K562 (cell line): ENCODE measurements at regions not wholly inside any gene's neighbourhood (a gene's known extent, or its start where the extent isn't known, plus 50 kb on each side); places are given as distances from the start of the nearest gene placed in this dataset.

Experiments
- EP300 ChIP-seq: IDR thresholded peaks from 2 replicates; pipeline ENCODE4 v1.6.1; 2012; ENCODE audit warnings: low read length, improper control_type of control experiment
- FOXM1 ChIP-seq, 2 experiments: fragments of 450-650 bp in 1 of 2; sonication (generic) in 1 of 2; formaldehyde crosslinking in 1 of 2; IDR thresholded peaks; 2 replicates each; pipeline versions ENCODE4 v1.6.1 to v1.9.0; 2017 to 2022; ENCODE audit warnings: low read depth in 2 of 2, mild to moderate bottlenecking in 2 of 2, missing genetic modification reagents in 1 of 2, moderate library complexity in 1 of 2
- NCOA1 ChIP-seq: fragments of 450-650 bp; IDR thresholded peaks from 2 replicates; pipeline ENCODE4 v1.6.1; 2016; ENCODE audit warnings: low read depth
- PHF20 ChIP-seq: fragments of 450-650 bp; IDR thresholded peaks from 2 replicates; pipeline ENCODE4 v1.6.1; 2018; ENCODE audit not compliant: partially characterized antibody
- ZNF436 ChIP-seq: fragments of 250-450, 450-650 bp; sonication (Bioruptor Pico); formaldehyde crosslinking; IDR thresholded peaks from 2 replicates; pipeline ENCODE4 v1.7.0; 2020; ENCODE audit warnings: mild to moderate bottlenecking
- TF ChIP-seq, protein P1 (sequence below): fragments of 150-350 bp; IDR thresholded peaks from 2 replicates; pipeline ENCODE4 v1.6.1; 2014; ENCODE audit warnings: low read depth, mild to moderate bottlenecking, low read length, borderline replicate concordance
- TF ChIP-seq, protein P2 (sequence below), 3 experiments: IDR thresholded peaks in 2 of 3; conservative IDR thresholded peaks in 1 of 3; 2 replicates each; pipeline ENCODE4 v1.5.1; 2011 to 2012; ENCODE audit warnings: low read length in 3 of 3, mild to moderate bottlenecking in 3 of 3, control low read depth in 2 of 3, improper control_type of control experiment in 1 of 3, inconsistent platforms in 1 of 3, low read depth in 1 of 3, mixed read lengths in 1 of 3, moderate library complexity in 1 of 3; ENCODE audit not compliant: insufficient read depth in 2 of 3
- TF ChIP-seq, protein P3 (sequence below), 2 experiments: fragments of 450-650 bp; IDR thresholded peaks; 2 replicates each; pipeline ENCODE4 v1.6.1; 2016; ENCODE audit warnings: mild to moderate bottlenecking in 2 of 2, borderline replicate concordance in 1 of 2, low read depth in 1 of 2, moderate library complexity in 1 of 2

DNA sequence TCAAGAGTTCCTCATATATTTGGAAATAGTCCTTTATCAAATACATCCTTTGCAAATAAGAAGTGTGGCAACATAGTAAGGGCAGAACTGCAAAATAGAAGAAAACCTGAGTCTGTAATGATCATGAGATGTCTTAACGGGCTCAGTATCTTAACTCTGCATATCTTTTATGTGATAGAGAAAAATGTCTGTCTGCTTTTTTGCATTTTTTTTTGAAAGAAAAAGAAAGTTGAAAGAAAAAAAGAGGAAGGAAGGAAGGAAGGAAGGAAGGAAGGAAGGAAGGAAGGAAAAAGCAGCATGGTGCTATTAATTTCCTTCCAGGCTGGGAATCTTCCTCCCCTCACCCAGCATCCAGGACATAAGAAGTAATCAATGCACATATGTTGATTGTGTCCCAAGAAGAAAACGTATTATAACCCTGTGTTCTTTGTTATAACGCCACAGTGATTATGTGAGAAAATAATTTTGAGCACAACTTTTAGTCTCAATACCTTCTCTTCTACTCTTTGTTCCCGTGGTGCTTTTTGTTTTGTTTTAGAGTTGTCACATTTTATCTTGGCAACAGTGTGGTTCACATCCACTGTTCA is 58.7 kb upstream of the PCSK2 start:
- TF ChIP-seq, protein P1, sequence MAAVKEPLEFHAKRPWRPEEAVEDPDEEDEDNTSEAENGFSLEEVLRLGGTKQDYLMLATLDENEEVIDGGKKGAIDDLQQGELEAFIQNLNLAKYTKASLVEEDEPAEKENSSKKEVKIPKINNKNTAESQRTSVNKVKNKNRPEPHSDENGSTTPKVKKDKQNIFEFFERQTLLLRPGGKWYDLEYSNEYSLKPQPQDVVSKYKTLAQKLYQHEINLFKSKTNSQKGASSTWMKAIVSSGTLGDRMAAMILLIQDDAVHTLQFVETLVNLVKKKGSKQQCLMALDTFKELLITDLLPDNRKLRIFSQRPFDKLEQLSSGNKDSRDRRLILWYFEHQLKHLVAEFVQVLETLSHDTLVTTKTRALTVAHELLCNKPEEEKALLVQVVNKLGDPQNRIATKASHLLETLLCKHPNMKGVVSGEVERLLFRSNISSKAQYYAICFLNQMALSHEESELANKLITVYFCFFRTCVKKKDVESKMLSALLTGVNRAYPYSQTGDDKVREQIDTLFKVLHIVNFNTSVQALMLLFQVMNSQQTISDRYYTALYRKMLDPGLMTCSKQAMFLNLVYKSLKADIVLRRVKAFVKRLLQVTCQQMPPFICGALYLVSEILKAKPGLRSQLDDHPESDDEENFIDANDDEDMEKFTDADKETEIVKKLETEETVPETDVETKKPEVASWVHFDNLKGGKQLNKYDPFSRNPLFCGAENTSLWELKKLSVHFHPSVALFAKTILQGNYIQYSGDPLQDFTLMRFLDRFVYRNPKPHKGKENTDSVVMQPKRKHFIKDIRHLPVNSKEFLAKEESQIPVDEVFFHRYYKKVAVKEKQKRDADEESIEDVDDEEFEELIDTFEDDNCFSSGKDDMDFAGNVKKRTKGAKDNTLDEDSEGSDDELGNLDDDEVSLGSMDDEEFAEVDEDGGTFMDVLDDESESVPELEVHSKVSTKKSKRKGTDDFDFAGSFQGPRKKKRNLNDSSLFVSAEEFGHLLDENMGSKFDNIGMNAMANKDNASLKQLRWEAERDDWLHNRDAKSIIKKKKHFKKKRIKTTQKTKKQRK, result no peak
- TF ChIP-seq PHF20, result no peak
- no peak for TF ChIP-seq NCOA1
- TF ChIP-seq, protein P2, sequence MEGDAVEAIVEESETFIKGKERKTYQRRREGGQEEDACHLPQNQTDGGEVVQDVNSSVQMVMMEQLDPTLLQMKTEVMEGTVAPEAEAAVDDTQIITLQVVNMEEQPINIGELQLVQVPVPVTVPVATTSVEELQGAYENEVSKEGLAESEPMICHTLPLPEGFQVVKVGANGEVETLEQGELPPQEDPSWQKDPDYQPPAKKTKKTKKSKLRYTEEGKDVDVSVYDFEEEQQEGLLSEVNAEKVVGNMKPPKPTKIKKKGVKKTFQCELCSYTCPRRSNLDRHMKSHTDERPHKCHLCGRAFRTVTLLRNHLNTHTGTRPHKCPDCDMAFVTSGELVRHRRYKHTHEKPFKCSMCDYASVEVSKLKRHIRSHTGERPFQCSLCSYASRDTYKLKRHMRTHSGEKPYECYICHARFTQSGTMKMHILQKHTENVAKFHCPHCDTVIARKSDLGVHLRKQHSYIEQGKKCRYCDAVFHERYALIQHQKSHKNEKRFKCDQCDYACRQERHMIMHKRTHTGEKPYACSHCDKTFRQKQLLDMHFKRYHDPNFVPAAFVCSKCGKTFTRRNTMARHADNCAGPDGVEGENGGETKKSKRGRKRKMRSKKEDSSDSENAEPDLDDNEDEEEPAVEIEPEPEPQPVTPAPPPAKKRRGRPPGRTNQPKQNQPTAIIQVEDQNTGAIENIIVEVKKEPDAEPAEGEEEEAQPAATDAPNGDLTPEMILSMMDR (IDR thresholded peaks at IDR 0.05 in 2 of 3, conservative IDR thresholded peaks at IDR 0.05 in 1 of 3; ENCODE audit: insufficient read depth in 2 of 3, low read depth in 1 of 3, low read length in 3 of 3), result no peak
- no peak for TF ChIP-seq EP300
- no peak for TF ChIP-seq FOXM1 (IDR thresholded peaks at IDR 0.05; ENCODE audit: low read depth)
- no peak for TF ChIP-seq FOXM1 (CRISPR knock-in tag; IDR thresholded peaks at IDR 0.05; ENCODE audit: low read depth)
- no peak for TF ChIP-seq ZNF436 (CRISPR knock-in tag)
- TF ChIP-seq, protein P3, sequence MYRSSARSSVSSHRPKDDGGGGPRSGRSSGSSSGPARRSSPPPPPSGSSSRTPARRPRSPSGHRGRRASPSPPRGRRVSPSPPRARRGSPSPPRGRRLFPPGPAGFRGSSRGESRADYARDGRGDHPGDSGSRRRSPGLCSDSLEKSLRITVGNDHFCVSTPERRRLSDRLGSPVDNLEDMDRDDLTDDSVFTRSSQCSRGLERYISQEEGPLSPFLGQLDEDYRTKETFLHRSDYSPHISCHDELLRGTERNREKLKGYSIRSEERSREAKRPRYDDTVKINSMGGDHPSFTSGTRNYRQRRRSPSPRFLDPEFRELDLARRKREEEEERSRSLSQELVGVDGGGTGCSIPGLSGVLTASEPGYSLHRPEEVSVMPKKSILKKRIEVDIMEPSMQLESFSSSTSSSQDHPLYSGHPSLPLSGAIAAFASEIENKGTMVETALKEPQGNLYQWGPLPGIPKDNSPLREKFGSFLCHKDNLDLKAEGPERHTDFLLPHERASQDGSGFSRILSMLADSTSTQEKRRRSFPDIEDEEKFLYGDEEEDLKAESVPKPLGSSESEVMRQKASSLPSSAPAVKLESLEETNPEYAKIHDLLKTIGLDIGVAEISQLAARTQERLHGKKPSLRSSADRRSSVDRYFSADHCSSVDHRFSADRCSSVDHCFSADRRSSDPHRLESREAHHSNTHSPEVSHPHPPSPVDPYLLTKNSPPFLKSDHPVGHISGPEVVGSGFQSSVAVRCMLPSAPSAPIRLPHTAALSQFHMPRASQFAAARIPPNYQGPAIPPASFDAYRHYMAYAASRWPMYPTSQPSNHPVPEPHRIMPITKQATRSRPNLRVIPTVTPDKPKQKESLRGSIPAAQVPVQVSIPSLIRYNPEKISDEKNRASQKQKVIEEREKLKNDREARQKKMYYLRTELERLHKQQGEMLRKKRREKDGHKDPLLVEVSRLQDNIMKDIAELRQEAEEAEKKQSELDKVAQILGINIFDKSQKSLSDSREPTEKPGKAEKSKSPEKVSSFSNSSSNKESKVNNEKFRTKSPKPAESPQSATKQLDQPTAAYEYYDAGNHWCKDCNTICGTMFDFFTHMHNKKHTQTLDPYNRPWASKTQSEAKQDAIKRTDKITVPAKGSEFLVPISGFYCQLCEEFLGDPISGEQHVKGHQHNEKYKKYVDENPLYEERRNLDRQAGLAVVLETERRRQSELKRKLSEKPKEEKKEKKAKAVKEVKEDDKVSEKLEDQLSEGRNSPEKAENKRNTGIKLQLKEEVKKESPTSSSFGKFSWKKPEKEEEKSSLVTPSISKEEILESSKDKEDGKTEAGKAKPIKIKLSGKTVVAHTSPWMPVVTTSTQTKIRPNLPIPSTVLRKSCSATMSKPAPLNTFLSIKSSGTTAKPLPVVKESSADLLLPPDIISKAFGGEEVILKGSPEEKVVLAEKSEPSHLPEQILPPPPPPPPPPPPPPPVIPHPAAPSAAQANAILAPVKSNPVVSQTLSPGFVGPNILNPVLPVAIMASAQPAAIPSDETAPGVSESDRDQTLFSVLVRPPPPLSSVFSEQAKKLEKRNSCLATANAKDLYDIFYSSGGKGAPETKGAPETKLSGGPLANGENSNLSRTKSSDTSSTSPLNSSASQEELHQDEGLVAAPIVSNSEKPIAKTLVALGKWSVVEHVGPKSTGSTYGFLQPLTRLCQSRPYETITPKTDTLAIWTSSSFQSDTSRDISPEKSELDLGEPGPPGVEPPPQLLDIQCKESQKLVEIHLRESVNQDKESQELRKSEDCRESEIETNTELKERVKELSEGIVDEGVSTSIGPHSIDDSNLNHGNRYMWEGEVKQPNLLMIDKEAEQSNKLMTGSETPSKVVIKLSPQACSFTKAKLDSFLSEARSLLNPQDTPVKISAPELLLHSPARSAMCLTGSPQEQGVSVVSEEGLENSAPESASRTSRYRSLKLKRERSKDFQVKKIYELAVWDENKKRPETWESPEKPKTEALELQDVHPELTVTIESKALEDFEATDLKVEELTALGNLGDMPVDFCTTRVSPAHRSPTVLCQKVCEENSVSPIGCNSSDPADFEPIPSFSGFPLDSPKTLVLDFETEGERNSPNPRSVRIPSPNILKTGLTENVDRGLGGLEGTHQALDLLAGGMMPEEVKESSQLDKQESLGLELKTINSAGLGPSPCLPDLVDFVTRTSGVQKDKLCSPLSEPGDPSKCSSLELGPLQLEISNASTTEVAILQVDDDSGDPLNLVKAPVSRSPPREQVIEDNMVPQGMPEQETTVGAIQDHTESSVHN (IDR thresholded peaks at IDR 0.05; ENCODE audit: borderline replicate concordance in 1 of 2, low read depth in 1 of 2), result no peak
